GM23338 (cell line): ENCODE measurements at regions not wholly inside any gene's neighbourhood (a gene's known extent, or its start where the extent isn't known, plus 50 kb on each side); places are given as distances from the start of the nearest gene placed in this dataset.

Experiments
- ATAC-seq: fragments of 200-7000 bp; cut with Tn5 transposase; 3 replicates; pipeline ENCODE4 v1.9.1; 2020
- DNase-seq: peaks from one replicate; pipeline ENCODE4 v3.0.0-alpha.2; 2015; ENCODE audit warnings: low spot score
- H2AFZ ChIP-seq: fragments of 200-600 bp; sonication (generic); 2 replicates; pipeline ENCODE4 v1.8.0; 2016; ENCODE audit warnings: antibody characterized with exemption, mild to moderate bottlenecking, moderate library complexity
- H3F3A ChIP-seq: fragments of 200-600 bp; sonication (generic); replicated peaks from 2 replicates; pipeline ENCODE4 v1.8.0; 2017; ENCODE audit warnings: antibody characterized with exemption, mixed run types, low read depth
- H3K27ac ChIP-seq: fragments of 200-600 bp; sonication (generic); 2 replicates; pipeline ENCODE4 v1.6.1; 2016; ENCODE audit warnings: low read depth
- H3K27me3 ChIP-seq: fragments of 200-600 bp; sonication (generic); 2 replicates; pipeline ENCODE4 v1.8.0; 2016; ENCODE audit warnings: mild to moderate bottlenecking, mixed run types, moderate library complexity; ENCODE audit not compliant: insufficient read depth
- H3K36me3 ChIP-seq: fragments of 200-600 bp; sonication (generic); 2 replicates; pipeline ENCODE4 v1.8.0; 2016; ENCODE audit warnings: mild to moderate bottlenecking; ENCODE audit not compliant: insufficient read depth
- H3K4me1 ChIP-seq: fragments of 200-600 bp; sonication (generic); 2 replicates; pipeline ENCODE4 v1.8.0; 2016; ENCODE audit warnings: mild to moderate bottlenecking, moderate library complexity; ENCODE audit not compliant: insufficient read depth
- H3K4me2 ChIP-seq: fragments of 200-600 bp; sonication (generic); 2 replicates; pipeline ENCODE4 v1.7.1; 2017; ENCODE audit warnings: mixed run types
- H3K4me3 ChIP-seq: fragments of 200-600 bp; sonication (generic); 2 replicates; pipeline ENCODE4 v1.6.1; 2016; ENCODE audit warnings: mixed run types
- H3K79me2 ChIP-seq: fragments of 200-600 bp; sonication (generic); replicated peaks from 2 replicates; pipeline ENCODE4 v1.8.0; 2017; ENCODE audit warnings: mild to moderate bottlenecking; ENCODE audit not compliant: insufficient read depth
- H3K9me2 ChIP-seq: fragments of 200-600 bp; sonication (generic); 2 replicates; pipeline ENCODE4 v1.8.0; 2017; ENCODE audit not compliant: insufficient read depth
- H4K20me1 ChIP-seq: fragments of 200-600 bp; sonication (generic); replicated peaks from 2 replicates; pipeline ENCODE4 v1.8.0; 2017; ENCODE audit warnings: mild to moderate bottlenecking; ENCODE audit not compliant: insufficient read depth
- H3K27ac Mint-ChIP-seq: 2 replicates; pipeline ENCODE4 v1.8.0; 2020; ENCODE audit warnings: inconsistent platforms, mild to moderate bottlenecking, moderate library complexity, mixed read lengths
- H3K27me3 Mint-ChIP-seq: 3 replicates; pipeline ENCODE4 v1.8.0; 2022; ENCODE audit warnings: low read depth, mild to moderate bottlenecking, moderate library complexity, mixed read lengths, inconsistent platforms; ENCODE audit not compliant: insufficient read depth, poor library complexity
- H3K36me3 Mint-ChIP-seq: 3 replicates; pipeline ENCODE4 v1.8.0; 2021; ENCODE audit warnings: low read depth, mild to moderate bottlenecking, inconsistent platforms, moderate library complexity, mixed read lengths
- H3K4me1 Mint-ChIP-seq: 3 replicates; pipeline ENCODE4 v1.8.0; 2020; ENCODE audit warnings: mild to moderate bottlenecking, inconsistent platforms, mixed read lengths
- H3K4me3 Mint-ChIP-seq: 3 replicates; pipeline ENCODE4 v1.8.0; 2021; ENCODE audit warnings: moderate library complexity, mild to moderate bottlenecking, inconsistent platforms, mixed read lengths
- H3K9me3 Mint-ChIP-seq: 3 replicates; pipeline ENCODE4 v1.8.0; 2020; ENCODE audit warnings: moderate library complexity, mild to moderate bottlenecking, inconsistent platforms, mixed read lengths
- CREB1 ChIP-seq: fragments of 250-450 bp; sonication (Bioruptor Pico); IDR thresholded peaks from 2 replicates; pipeline ENCODE4 v1.5.0; 2020; ENCODE audit warnings: low read depth, mild to moderate bottlenecking, moderate library complexity
- CTCF ChIP-seq, 2 experiments: fragments of 200-600 bp in 1 of 2; sonication (generic) in 1 of 2; conservative IDR thresholded peaks; 2 replicates each; pipeline versions ENCODE4 v1.5.1 to v1.6.1; 2016 to 2017; ENCODE audit warnings: antibody characterized with exemption in 2 of 2, low read depth in 2 of 2, mild to moderate bottlenecking in 2 of 2, moderate library complexity in 1 of 2
- EZH2 ChIP-seq: fragments of 200-600 bp; sonication (generic); IDR thresholded peaks from one replicate; pipeline ENCODE4 v1.8.0; 2017; ENCODE audit warnings: antibody characterized with exemption, mild to moderate bottlenecking, low read depth; ENCODE audit not compliant: unreplicated experiment
- EZH2phosphoT487 ChIP-seq: fragments of 200-600 bp; sonication (generic); IDR thresholded peaks from one replicate; pipeline ENCODE4 v1.8.1; 2018; ENCODE audit warnings: antibody characterized with exemption; ENCODE audit not compliant: unreplicated experiment
- JUNB ChIP-seq: IDR thresholded peaks from one replicate; pipeline ENCODE4 v1.6.1; 2016; ENCODE audit warnings: antibody characterized with exemption; ENCODE audit not compliant: unreplicated experiment
- NANOG ChIP-seq: IDR thresholded peaks from 2 replicates; pipeline ENCODE4 v1.6.1; 2016; ENCODE audit warnings: antibody characterized with exemption, borderline replicate concordance
- POLR2AphosphoS5 ChIP-seq: IDR thresholded peaks from 2 replicates; pipeline ENCODE4 v1.6.1; 2016; ENCODE audit warnings: antibody characterized with exemption, low read depth
- REST ChIP-seq: IDR thresholded peaks from one replicate; pipeline ENCODE4 v1.6.1; 2018; ENCODE audit warnings: antibody characterized with exemption; ENCODE audit not compliant: unreplicated experiment
- STAT1 ChIP-seq: IDR thresholded peaks from one replicate; pipeline ENCODE4 v1.6.1; 2016; ENCODE audit warnings: antibody characterized with exemption; ENCODE audit not compliant: unreplicated experiment
- ZNF114 ChIP-seq: fragments of 250-450 bp; sonication (Bioruptor Pico); IDR thresholded peaks from 2 replicates; pipeline ENCODE4 v1.5.0; 2020; ENCODE audit warnings: mild to moderate bottlenecking, moderate library complexity
- TF ChIP-seq, protein P1 (sequence below): IDR thresholded peaks from 2 replicates; pipeline ENCODE4 v1.6.1; 2016; ENCODE audit warnings: antibody characterized with exemption

DNA sequence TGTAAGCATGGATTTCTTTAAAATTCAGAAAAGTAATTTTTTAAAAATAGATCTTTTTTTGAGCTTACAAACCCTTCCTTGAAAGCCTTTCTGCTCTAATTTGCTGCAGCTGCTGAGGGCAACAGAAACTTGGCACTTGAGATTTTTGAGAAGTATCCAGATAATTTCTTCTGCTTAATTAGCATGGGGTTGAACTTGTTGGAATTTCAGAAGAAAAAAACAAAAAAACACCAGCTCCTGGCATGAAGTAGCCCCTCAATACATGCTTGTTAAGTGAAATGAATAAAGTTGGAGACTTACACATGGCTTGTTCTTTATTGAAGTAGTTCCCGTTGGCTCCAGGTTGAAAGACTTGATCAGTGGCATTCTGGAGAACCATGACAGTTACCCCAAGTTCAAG lies 331.4 kb upstream of the RAG2 start:
- no peak for TF ChIP-seq NANOG
- TF ChIP-seq POLR2AphosphoS5: no peak
- no peak for TF ChIP-seq EZH2
- no peak for TF ChIP-seq CTCF (conservative IDR thresholded peaks at IDR 0.05; ENCODE audit: low read depth in 2 of 2)
- no peak for TF ChIP-seq STAT1
- TF ChIP-seq EZH2phosphoT487: no peak
- TF ChIP-seq ZNF114 (CRISPR knock-in tag): no peak
- no peak for TF ChIP-seq REST
- TF ChIP-seq JUNB: no peak
- no peak for TF ChIP-seq CREB1 (CRISPR knock-in tag)
- TF ChIP-seq, protein P1, sequence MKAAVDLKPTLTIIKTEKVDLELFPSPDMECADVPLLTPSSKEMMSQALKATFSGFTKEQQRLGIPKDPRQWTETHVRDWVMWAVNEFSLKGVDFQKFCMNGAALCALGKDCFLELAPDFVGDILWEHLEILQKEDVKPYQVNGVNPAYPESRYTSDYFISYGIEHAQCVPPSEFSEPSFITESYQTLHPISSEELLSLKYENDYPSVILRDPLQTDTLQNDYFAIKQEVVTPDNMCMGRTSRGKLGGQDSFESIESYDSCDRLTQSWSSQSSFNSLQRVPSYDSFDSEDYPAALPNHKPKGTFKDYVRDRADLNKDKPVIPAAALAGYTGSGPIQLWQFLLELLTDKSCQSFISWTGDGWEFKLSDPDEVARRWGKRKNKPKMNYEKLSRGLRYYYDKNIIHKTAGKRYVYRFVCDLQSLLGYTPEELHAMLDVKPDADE: no peak
- Mint-ChIP-seq H3K36me3 (peaks cover 16% of the 10 kb centered on the region), H3K27ac (no peak overlapping the region), H3K9me3 (peaks cover 90% of the 10 kb centered on the region), H3K4me3 (no peak overlapping the region), H3K27me3 (no peaks in the 10 kb centered on the region), H3K4me1 (no peaks in the 10 kb centered on the region)
- no peaks in the 10 kb centered on the region for H4K20me1 ChIP-seq
- no peak overlapping the region for H2AFZ ChIP-seq
- H3K9me2 ChIP-seq: no peaks in the 10 kb centered on the region
- no peaks in the 10 kb centered on the region; the same call in 1 of the 2 replicates for H3K36me3 ChIP-seq
- H3K4me3 ChIP-seq: no peak overlapping the region
- H3K4me1 ChIP-seq: no peaks in the 10 kb centered on the region
- no peaks in the 10 kb centered on the region for H3K27me3 ChIP-seq
- H3F3A ChIP-seq: no peaks in the 10 kb centered on the region
- H3K27ac ChIP-seq: no peak overlapping the region
- no peak overlapping the region for H3K4me2 ChIP-seq
- H3K79me2 ChIP-seq: no peaks in the 10 kb centered on the region
- ATAC-seq (no peak), DNase-seq (no peak)
